ENCODE measurements at regions not wholly inside any gene's neighbourhood (a gene's known extent, or its start where the extent isn't known, plus 50 kb on each side); places are given as distances from the start of the nearest gene placed in this dataset.

DNA sequence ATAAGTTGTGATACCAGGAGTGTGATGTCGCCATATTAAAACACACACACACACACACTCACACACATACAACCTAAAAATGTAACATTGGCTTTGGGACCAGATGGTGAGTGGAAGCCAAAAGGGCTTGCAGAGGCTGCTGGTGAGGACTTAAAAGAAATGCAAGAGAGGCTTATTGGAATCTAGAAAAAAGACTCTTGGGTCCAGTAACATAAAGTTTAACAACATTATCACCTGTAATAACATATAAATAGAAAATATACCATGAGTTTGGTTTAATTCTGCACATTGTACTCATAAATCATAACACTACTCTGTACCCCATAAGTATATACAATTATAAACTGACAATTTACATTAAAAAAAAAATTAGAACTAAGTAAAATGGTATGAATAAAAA, 74.4 kb upstream of the MYCN start:
- TF ChIP-seq, protein P1, sequence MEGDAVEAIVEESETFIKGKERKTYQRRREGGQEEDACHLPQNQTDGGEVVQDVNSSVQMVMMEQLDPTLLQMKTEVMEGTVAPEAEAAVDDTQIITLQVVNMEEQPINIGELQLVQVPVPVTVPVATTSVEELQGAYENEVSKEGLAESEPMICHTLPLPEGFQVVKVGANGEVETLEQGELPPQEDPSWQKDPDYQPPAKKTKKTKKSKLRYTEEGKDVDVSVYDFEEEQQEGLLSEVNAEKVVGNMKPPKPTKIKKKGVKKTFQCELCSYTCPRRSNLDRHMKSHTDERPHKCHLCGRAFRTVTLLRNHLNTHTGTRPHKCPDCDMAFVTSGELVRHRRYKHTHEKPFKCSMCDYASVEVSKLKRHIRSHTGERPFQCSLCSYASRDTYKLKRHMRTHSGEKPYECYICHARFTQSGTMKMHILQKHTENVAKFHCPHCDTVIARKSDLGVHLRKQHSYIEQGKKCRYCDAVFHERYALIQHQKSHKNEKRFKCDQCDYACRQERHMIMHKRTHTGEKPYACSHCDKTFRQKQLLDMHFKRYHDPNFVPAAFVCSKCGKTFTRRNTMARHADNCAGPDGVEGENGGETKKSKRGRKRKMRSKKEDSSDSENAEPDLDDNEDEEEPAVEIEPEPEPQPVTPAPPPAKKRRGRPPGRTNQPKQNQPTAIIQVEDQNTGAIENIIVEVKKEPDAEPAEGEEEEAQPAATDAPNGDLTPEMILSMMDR (conservative IDR thresholded peaks at IDR 0.05; ENCODE audit: low read depth in 2 of 2): no peak
- TF ChIP-seq EZH2 (IDR thresholded peaks at IDR 0.05; ENCODE audit: low read depth, unreplicated experiment): no peak
- TF ChIP-seq EZH2phosphoT487 (IDR thresholded peaks at IDR 0.05; ENCODE audit: unreplicated experiment): no peak
- TF ChIP-seq POLR2AphosphoS5 (IDR thresholded peaks at IDR 0.05; ENCODE audit: low read depth): no peak
- no peak for TF ChIP-seq JUNB (IDR thresholded peaks at IDR 0.05; ENCODE audit: unreplicated experiment)
- TF ChIP-seq CREB1 (CRISPR knock-in tag; IDR thresholded peaks at IDR 0.05; ENCODE audit: low read depth): no peak
- TF ChIP-seq, protein P2, sequence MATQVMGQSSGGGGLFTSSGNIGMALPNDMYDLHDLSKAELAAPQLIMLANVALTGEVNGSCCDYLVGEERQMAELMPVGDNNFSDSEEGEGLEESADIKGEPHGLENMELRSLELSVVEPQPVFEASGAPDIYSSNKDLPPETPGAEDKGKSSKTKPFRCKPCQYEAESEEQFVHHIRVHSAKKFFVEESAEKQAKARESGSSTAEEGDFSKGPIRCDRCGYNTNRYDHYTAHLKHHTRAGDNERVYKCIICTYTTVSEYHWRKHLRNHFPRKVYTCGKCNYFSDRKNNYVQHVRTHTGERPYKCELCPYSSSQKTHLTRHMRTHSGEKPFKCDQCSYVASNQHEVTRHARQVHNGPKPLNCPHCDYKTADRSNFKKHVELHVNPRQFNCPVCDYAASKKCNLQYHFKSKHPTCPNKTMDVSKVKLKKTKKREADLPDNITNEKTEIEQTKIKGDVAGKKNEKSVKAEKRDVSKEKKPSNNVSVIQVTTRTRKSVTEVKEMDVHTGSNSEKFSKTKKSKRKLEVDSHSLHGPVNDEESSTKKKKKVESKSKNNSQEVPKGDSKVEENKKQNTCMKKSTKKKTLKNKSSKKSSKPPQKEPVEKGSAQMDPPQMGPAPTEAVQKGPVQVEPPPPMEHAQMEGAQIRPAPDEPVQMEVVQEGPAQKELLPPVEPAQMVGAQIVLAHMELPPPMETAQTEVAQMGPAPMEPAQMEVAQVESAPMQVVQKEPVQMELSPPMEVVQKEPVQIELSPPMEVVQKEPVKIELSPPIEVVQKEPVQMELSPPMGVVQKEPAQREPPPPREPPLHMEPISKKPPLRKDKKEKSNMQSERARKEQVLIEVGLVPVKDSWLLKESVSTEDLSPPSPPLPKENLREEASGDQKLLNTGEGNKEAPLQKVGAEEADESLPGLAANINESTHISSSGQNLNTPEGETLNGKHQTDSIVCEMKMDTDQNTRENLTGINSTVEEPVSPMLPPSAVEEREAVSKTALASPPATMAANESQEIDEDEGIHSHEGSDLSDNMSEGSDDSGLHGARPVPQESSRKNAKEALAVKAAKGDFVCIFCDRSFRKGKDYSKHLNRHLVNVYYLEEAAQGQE (IDR thresholded peaks at IDR 0.05; ENCODE audit: unreplicated experiment): no peak
- TF ChIP-seq NANOG (IDR thresholded peaks at IDR 0.05; ENCODE audit: borderline replicate concordance): no peak
- TF ChIP-seq ZNF331 (CRISPR knock-in tag; IDR thresholded peaks at IDR 0.05; ENCODE audit: low read depth): no peak

All from GM23338 (cell line).